ENCODE measurements at regions not wholly inside any gene's neighbourhood (a gene's known extent, or its start where the extent isn't known, plus 50 kb on each side); places are given as distances from the start of the nearest gene placed in this dataset.

DNA sequence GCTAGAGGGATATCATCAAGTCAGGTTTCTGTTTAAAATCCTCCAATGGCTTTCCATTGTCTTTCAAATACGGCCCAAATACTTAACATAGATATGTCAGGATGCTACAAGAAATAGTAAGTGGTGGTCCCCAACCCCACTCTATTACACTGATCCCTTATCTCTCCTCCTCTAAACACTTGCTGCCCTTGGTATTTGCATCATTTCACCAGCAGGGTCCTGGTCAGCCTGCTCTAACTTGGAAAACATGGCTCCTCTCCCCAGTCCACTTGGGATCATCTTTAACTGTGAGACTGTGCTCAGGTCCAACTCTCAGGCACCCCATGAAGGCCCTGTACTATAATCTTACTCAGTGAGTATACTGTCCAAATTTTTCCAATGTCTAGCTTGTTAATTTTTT is 53.8 kb upstream of the GSAP start (continued):
- TF ChIP-seq, protein P1, sequence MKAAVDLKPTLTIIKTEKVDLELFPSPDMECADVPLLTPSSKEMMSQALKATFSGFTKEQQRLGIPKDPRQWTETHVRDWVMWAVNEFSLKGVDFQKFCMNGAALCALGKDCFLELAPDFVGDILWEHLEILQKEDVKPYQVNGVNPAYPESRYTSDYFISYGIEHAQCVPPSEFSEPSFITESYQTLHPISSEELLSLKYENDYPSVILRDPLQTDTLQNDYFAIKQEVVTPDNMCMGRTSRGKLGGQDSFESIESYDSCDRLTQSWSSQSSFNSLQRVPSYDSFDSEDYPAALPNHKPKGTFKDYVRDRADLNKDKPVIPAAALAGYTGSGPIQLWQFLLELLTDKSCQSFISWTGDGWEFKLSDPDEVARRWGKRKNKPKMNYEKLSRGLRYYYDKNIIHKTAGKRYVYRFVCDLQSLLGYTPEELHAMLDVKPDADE (IDR thresholded peaks at IDR 0.05) = no peak
- no peak for TF ChIP-seq CREB1 (CRISPR knock-in tag; IDR thresholded peaks at IDR 0.05; ENCODE audit: low read depth)
- no peak for TF ChIP-seq REST (IDR thresholded peaks at IDR 0.05; ENCODE audit: unreplicated experiment)
- no peak for TF ChIP-seq JUNB (IDR thresholded peaks at IDR 0.05; ENCODE audit: unreplicated experiment)
- TF ChIP-seq STAT1 (IDR thresholded peaks at IDR 0.05; ENCODE audit: unreplicated experiment) = no peak
- no peak for TF ChIP-seq POLR2AphosphoS5 (IDR thresholded peaks at IDR 0.05; ENCODE audit: low read depth)
- no peak for TF ChIP-seq ZNF331 (CRISPR knock-in tag; IDR thresholded peaks at IDR 0.05; ENCODE audit: low read depth)

DNA sequence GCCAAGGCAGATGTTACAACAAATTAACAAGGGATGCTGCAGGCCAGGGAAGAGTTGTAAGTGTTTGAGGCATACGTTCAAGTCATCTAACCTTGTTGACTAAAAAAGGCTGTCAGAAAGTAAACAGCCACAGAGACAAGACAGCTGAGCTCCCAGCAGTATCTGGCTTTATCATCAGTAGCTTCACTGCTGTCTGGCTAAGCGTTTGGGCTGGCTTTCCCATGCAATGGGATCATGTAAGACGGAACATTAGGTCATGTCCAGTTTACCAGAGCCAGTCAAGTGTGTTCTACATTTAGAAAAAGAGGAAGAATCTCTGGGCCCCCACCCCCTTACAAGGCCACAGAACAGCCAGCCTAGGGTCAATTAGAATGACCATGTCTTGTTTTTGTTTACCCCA is 51.3 kb upstream of the GSAP start:
- no peaks in the 10 kb centered on the region for H3K9me2 ChIP-seq (ENCODE audit: insufficient read depth)
- Mint-ChIP-seq H3K27ac (no peak overlapping the region), H3K9me3 (peaks cover 5% of the 10 kb centered on the region; the same call in 1 of the 3 replicates), H3K36me3 (ENCODE audit: low read depth) (no peaks in the 10 kb centered on the region; the same call in 2 of the 3 replicates), H3K27me3 (ENCODE audit: insufficient read depth, low read depth, poor library complexity) (no peaks in the 10 kb centered on the region), H3K4me3 (no peak overlapping the region), H3K4me1 (no peaks in the 10 kb centered on the region)
- H3K27ac ChIP-seq (ENCODE audit: low read depth) = no peak overlapping the region
- H3K4me1 ChIP-seq (ENCODE audit: insufficient read depth) = no peaks in the 10 kb centered on the region
- H3K79me2 ChIP-seq (replicated peaks; ENCODE audit: insufficient read depth) = no peaks in the 10 kb centered on the region
- no peaks in the 10 kb centered on the region for H4K20me1 ChIP-seq (replicated peaks; ENCODE audit: insufficient read depth)
- no peak for DNase-seq (ENCODE audit: low spot score)
- ATAC-seq = no peak
- H3K4me3 ChIP-seq = no peak overlapping the region
- H3K27me3 ChIP-seq (ENCODE audit: insufficient read depth) = no peaks in the 10 kb centered on the region
- H2AFZ ChIP-seq = no peak overlapping the region
- H3K4me2 ChIP-seq = no peak overlapping the region
- no peaks in the 10 kb centered on the region for H3K36me3 ChIP-seq (ENCODE audit: insufficient read depth)
- H3F3A ChIP-seq (replicated peaks; ENCODE audit: low read depth) = no peaks in the 10 kb centered on the region; the same call in 1 of the 2 replicates
- TF ChIP-seq STAT1 (IDR thresholded peaks at IDR 0.05; ENCODE audit: unreplicated experiment) (no peak), JUNB (IDR thresholded peaks at IDR 0.05; ENCODE audit: unreplicated experiment) (no peak), NANOG (IDR thresholded peaks at IDR 0.05; ENCODE audit: borderline replicate concordance) (no peak), CREB1 (CRISPR knock-in tag; IDR thresholded peaks at IDR 0.05; ENCODE audit: low read depth) (no peak), ZNF114 (CRISPR knock-in tag; IDR thresholded peaks at IDR 0.05) (no peak), REST (IDR thresholded peaks at IDR 0.05; ENCODE audit: unreplicated experiment) (no peak), EZH2 (IDR thresholded peaks at IDR 0.05; ENCODE audit: low read depth, unreplicated experiment) (no peak)
- TF ChIP-seq, protein P2, sequence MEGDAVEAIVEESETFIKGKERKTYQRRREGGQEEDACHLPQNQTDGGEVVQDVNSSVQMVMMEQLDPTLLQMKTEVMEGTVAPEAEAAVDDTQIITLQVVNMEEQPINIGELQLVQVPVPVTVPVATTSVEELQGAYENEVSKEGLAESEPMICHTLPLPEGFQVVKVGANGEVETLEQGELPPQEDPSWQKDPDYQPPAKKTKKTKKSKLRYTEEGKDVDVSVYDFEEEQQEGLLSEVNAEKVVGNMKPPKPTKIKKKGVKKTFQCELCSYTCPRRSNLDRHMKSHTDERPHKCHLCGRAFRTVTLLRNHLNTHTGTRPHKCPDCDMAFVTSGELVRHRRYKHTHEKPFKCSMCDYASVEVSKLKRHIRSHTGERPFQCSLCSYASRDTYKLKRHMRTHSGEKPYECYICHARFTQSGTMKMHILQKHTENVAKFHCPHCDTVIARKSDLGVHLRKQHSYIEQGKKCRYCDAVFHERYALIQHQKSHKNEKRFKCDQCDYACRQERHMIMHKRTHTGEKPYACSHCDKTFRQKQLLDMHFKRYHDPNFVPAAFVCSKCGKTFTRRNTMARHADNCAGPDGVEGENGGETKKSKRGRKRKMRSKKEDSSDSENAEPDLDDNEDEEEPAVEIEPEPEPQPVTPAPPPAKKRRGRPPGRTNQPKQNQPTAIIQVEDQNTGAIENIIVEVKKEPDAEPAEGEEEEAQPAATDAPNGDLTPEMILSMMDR (conservative IDR thresholded peaks at IDR 0.05; ENCODE audit: low read depth in 2 of 2) = no peak
